CD4-positive, alpha-beta memory T cell (primary cell): ENCODE measurements at regions not wholly inside any gene's neighbourhood (a gene's known extent, or its start where the extent isn't known, plus 50 kb on each side); places are given as distances from the start of the nearest gene placed in this dataset.

ENCODE experiments used
- CTCF ChIA-PET: fragments of 350-600 bp; sonication (Branson Sonifier 250); formaldehyde crosslinking; loops from one replicate; lab custom pipeline; 2021; ENCODE audit warnings: inconsistent platforms; ENCODE audit not compliant: partially characterized antibody; lab: Charles Lee
- POLR2A ChIA-PET: fragments of 350-600 bp; sonication (Branson Sonifier 250); formaldehyde crosslinking; loops from one replicate; lab custom pipeline; 2021; ENCODE audit not compliant: partially characterized antibody; lab: Charles Lee
- DNase-seq, 5 donors: peaks; one replicate each; pipeline versions ENCODE4 v3.0.0 to v3.0.0-alpha.2; 2020 to 2022; ENCODE audit warnings: mixed read lengths in 1 of 5
- H3K27ac ChIP-seq: one replicate; pipeline ENCODE4 v1.7.0; 2013; ENCODE audit warnings: low read depth, low read length
- H3K27me3 ChIP-seq: 2 replicates; pipeline ENCODE4 v1.7.0; 2013; ENCODE audit warnings: mild to moderate bottlenecking, low read length, moderate library complexity; ENCODE audit not compliant: insufficient read depth
- H3K36me3 ChIP-seq: 2 replicates; pipeline ENCODE4 v1.7.0; 2013; ENCODE audit warnings: mild to moderate bottlenecking, low read length, moderate library complexity; ENCODE audit not compliant: insufficient read depth
- H3K4me1 ChIP-seq: 2 replicates; pipeline ENCODE4 v1.7.0; 2013; ENCODE audit warnings: mild to moderate bottlenecking, low read length, moderate library complexity; ENCODE audit not compliant: insufficient read depth
- H3K4me3 ChIP-seq, 2 donors: one replicate each; pipeline ENCODE4 v1.7.0; 2013; ENCODE audit warnings: low read length in 2 of 2, mild to moderate bottlenecking in 1 of 2
- H3K9me3 ChIP-seq, 2 donors: one replicate each; pipeline ENCODE4 v1.7.0; 2013; ENCODE audit warnings: low read length in 2 of 2, control low read depth in 1 of 2; ENCODE audit not compliant: control insufficient read depth in 1 of 2
- H3K27ac Mint-ChIP-seq, 7 donors: one replicate each; pipeline ENCODE4 v1.8.0; 2020 to 2021; ENCODE audit warnings: mixed read lengths in 7 of 7, mild to moderate bottlenecking in 6 of 7, inconsistent platforms in 3 of 7, moderate library complexity in 3 of 7
- H3K27me3 Mint-ChIP-seq, 2 donors: one replicate each; pipeline ENCODE4 v1.8.0; 2020 to 2021; ENCODE audit warnings: mixed read lengths in 2 of 2
- H3K36me3 Mint-ChIP-seq, 2 donors: one replicate each; pipeline ENCODE4 v1.8.0; 2020 to 2021; ENCODE audit warnings: mixed read lengths in 2 of 2, inconsistent platforms in 1 of 2, mild to moderate bottlenecking in 1 of 2
- H3K4me1 Mint-ChIP-seq, 4 donors: one replicate each; pipeline ENCODE4 v1.8.0; 2020 to 2021; ENCODE audit warnings: mixed read lengths in 4 of 4, mild to moderate bottlenecking in 1 of 4
- H3K4me3 Mint-ChIP-seq, 8 donors: one replicate each; pipeline ENCODE4 v1.8.0; 2020 to 2021; ENCODE audit warnings: mixed read lengths in 8 of 8, mild to moderate bottlenecking in 7 of 8, moderate library complexity in 6 of 8, inconsistent platforms in 3 of 8
- H3K9me3 Mint-ChIP-seq, 8 donors: one replicate each; pipeline ENCODE4 v1.8.0; 2020 to 2021; ENCODE audit warnings: mixed read lengths in 8 of 8, mild to moderate bottlenecking in 5 of 8, inconsistent platforms in 3 of 8, moderate library complexity in 1 of 8
- intact Hi-C: fragments of 100-400 bp; cut with micrococcal nuclease; formaldehyde crosslinking; loops from one replicate; pipeline ENCODE4 v1.15.1; 2023

GRCh38 chr6:25061289-25061936 is 125.7 kb upstream of the RIPOR2 start:
- no peak for DNase-seq
- Histone ChIP-seq H3K27ac (no peak overlapping the region), H3K27me3 (no peaks in the 10 kb centered on the region), H3K36me3 (no peaks in the 10 kb centered on the region), H3K4me1 (peaks cover 23% of the 10 kb centered on the region), H3K9me3 (no peaks in the 10 kb centered on the region), H3K4me3 (no peak overlapping the region)
- ChIA-PET CTCF (interaction anchor here (0.8 to 2.7 kb wide), 5 partner anchors 9 to 44 kb away, joined by 3 to 32 read pairs (median 7); no protein-coding TSS in a partner anchor), POLR2A (interaction anchor here (1.3 to 3.3 kb wide), 5 partner anchors 9 to 34 kb away, joined by 3 to 21 read pairs (median 4); no protein-coding TSS in a partner anchor)
- Mint-ChIP-seq H3K27ac (peak overlapping the region in 1 of 7 donors; percentile 37), H3K4me1 (peaks cover 11 to 29% (median 24%) of the 10 kb centered on the region in 4 donors), H3K27me3 (no peaks in the 10 kb centered on the region), H3K36me3 (no peaks in the 10 kb centered on the region), H3K9me3 (no peaks in the 10 kb centered on the region), H3K4me3 (no peak overlapping the region)
- intact Hi-C loops = no loop called here

GRCh38 chr6:25062070-25062811 is 126.5 kb upstream of the RIPOR2 start:
- Mint-ChIP-seq H3K9me3 (no peaks in the 10 kb centered on the region), H3K4me1 (peaks cover 6 to 21% (median 17%) of the 10 kb centered on the region in 4 donors), H3K4me3 (no peak overlapping the region), H3K27ac (no peak overlapping the region), H3K27me3 (no peaks in the 10 kb centered on the region), H3K36me3 (no peaks in the 10 kb centered on the region)
- no peak for DNase-seq
- no peaks in the 10 kb centered on the region for H3K9me3 ChIP-seq
- H3K27me3 ChIP-seq = no peaks in the 10 kb centered on the region
- no peak overlapping the region for H3K4me3 ChIP-seq
- peaks cover 15% of the 10 kb centered on the region for H3K4me1 ChIP-seq
- H3K27ac ChIP-seq = no peak overlapping the region
- ChIA-PET CTCF (interaction anchor here (0.9 to 2.4 kb wide), 5 partner anchors 9 to 44 kb away, joined by 3 to 22 read pairs (median 5); no protein-coding TSS in a partner anchor), POLR2A (interaction anchor here (0.7 to 3.3 kb wide), 7 partner anchors 8 to 45 kb away, joined by 3 to 21 read pairs (median 3); no protein-coding TSS in a partner anchor)
- no peaks in the 10 kb centered on the region for H3K36me3 ChIP-seq
- intact Hi-C loops = no loop called here

- POLR2A ChIA-PET = interaction anchor here (1.6 kb wide), 1 partner anchor 37 kb away, joined by 5 read pairs; no protein-coding TSS in a partner anchor
Measured at GRCh38 chr6:25064006-25064405, 128.2 kb upstream of the RIPOR2 start.

GRCh38 chr6:25065666-25066065 is 129.9 kb upstream of the RIPOR2 start:
- Mint-ChIP-seq H3K9me3 (peaks cover 0 to 5% (median 1%) of the 10 kb centered on the region in 8 donors), H3K27me3 (no peaks in the 10 kb centered on the region), H3K27ac (no peak overlapping the region), H3K4me1 (peaks cover 2 to 9% (median 3%) of the 10 kb centered on the region in 4 donors), H3K4me3 (no peak overlapping the region), H3K36me3 (no peaks in the 10 kb centered on the region)
- H3K27ac ChIP-seq = no peak overlapping the region
- no peaks in the 10 kb centered on the region for H3K36me3 ChIP-seq
- POLR2A ChIA-PET = interaction anchor here (1.6 to 2.3 kb wide), 2 partner anchors 24 to 39 kb away, joined by 5 to 7 read pairs; no protein-coding TSS in a partner anchor
- H3K9me3 ChIP-seq = no peaks in the 10 kb centered on the region
- H3K4me3 ChIP-seq = no peak overlapping the region
- intact Hi-C loops = no loop called here
- no peak for DNase-seq
- CTCF ChIA-PET = interaction anchor here (1.3 to 7.7 kb wide), 3 partner anchors 17 to 39 kb away, joined by 3 to 306 read pairs (median 95); no protein-coding TSS in a partner anchor
- no peaks in the 10 kb centered on the region for H3K27me3 ChIP-seq
- H3K4me1 ChIP-seq = no peaks in the 10 kb centered on the region

More at GRCh38 chr6:25064006-25064405, 128.2 kb upstream of the RIPOR2 start:
- intact Hi-C loops = no loop called here
- Histone ChIP-seq H3K27me3 (no peaks in the 10 kb centered on the region), H3K4me1 (no peaks in the 10 kb centered on the region), H3K27ac (no peak overlapping the region), H3K4me3 (no peak overlapping the region), H3K9me3 (no peaks in the 10 kb centered on the region), H3K36me3 (no peaks in the 10 kb centered on the region)
- no peaks in the 10 kb centered on the region for H3K36me3 Mint-ChIP-seq
- peaks cover 3 to 12% (median 8%) of the 10 kb centered on the region in 4 donors for H3K4me1 Mint-ChIP-seq
- H3K4me3 Mint-ChIP-seq = no peak overlapping the region
- no peaks in the 10 kb centered on the region for H3K9me3 Mint-ChIP-seq
- H3K27ac Mint-ChIP-seq = peak overlapping the region in 2 of 7 donors; percentile 44 to 51
- CTCF ChIA-PET = interaction anchor here (1.2 to 2.4 kb wide), 2 partner anchors 11 to 37 kb away, joined by 4 to 22 read pairs; no protein-coding TSS in a partner anchor
- H3K27me3 Mint-ChIP-seq = no peaks in the 10 kb centered on the region
- no peak for DNase-seq

GRCh38 chr6:25066593-25066992 is 130.8 kb upstream of the RIPOR2 start:
- ChIA-PET CTCF (interaction anchor here (2.3 to 7.7 kb wide), 4 partner anchors 23 to 49 kb away, joined by 8 to 306 read pairs (median 59); no protein-coding TSS in a partner anchor), POLR2A (interaction anchor here (0.6 to 3.9 kb wide), 3 partner anchors 25 to 80 kb away, joined by 3 to 26 read pairs (median 7); no protein-coding TSS in a partner anchor)
- no peak for DNase-seq
- Histone ChIP-seq H3K36me3 (no peaks in the 10 kb centered on the region), H3K9me3 (no peaks in the 10 kb centered on the region), H3K4me1 (no peaks in the 10 kb centered on the region), H3K27me3 (no peaks in the 10 kb centered on the region), H3K27ac (no peak overlapping the region), H3K4me3 (no peak overlapping the region)
- intact Hi-C loops = no loop called here
- no peak overlapping the region for H3K27ac Mint-ChIP-seq
- no peaks in the 10 kb centered on the region for H3K36me3 Mint-ChIP-seq
- no peaks in the 10 kb centered on the region for H3K27me3 Mint-ChIP-seq
- H3K4me1 Mint-ChIP-seq = peaks cover 4 to 8% (median 6%) of the 10 kb centered on the region in 4 donors
- H3K9me3 Mint-ChIP-seq = peaks cover 0 to 7% (median 1%) of the 10 kb centered on the region in 8 donors
- H3K4me3 Mint-ChIP-seq = no peak overlapping the region

GRCh38 chr6:25068866-25069265 is 133.1 kb upstream of the RIPOR2 start:
- Mint-ChIP-seq H3K4me1 (peaks cover 4 to 8% (median 6%) of the 10 kb centered on the region in 4 donors), H3K27me3 (no peaks in the 10 kb centered on the region), H3K27ac (peak overlapping the region in 2 of 7 donors; percentile 46 to 80), H3K36me3 (no peaks in the 10 kb centered on the region), H3K4me3 (no peak overlapping the region), H3K9me3 (peaks cover 0 to 7% (median 1%) of the 10 kb centered on the region in 8 donors)
- Histone ChIP-seq H3K9me3 (no peaks in the 10 kb centered on the region), H3K4me1 (no peaks in the 10 kb centered on the region), H3K4me3 (no peak overlapping the region), H3K36me3 (no peaks in the 10 kb centered on the region), H3K27ac (no peak overlapping the region), H3K27me3 (no peaks in the 10 kb centered on the region)
- POLR2A ChIA-PET = interaction anchor here (1.2 to 3.9 kb wide), 4 partner anchors 26 to 210 kb away, joined by 3 to 26 read pairs (median 6); no protein-coding TSS in a partner anchor
- DNase-seq = no peak
- intact Hi-C loops = no loop called here
- CTCF ChIA-PET = interaction anchor here (0.9 to 7.7 kb wide), 7 partner anchors 19 to 213 kb away, joined by 3 to 306 read pairs (median 4); no protein-coding TSS in a partner anchor
